T1000 (cell line): ENCODE measurements at regions not wholly inside any gene's neighbourhood (a gene's known extent, or its start where the extent isn't known, plus 50 kb on each side); places are given as distances from the start of the nearest gene placed in this dataset.
"Not testable (repeated sequence)": the region's sequence is repeated elsewhere in the genome, so short reads cannot be mapped to it uniquely, and the experiment has no call there.

Source experiments
- DNase-seq: peaks from one replicate; lab custom pipeline; 2025; ENCODE audit warnings: mixed read lengths; lab: John Stamatoyannopoulos, UW

GRCh38 chr1:79304131-79304530 is 297.6 kb upstream of the ADGRL4 start:
- no peak for DNase-seq

GRCh38 chr1:79303040-79303439 is 296.5 kb upstream of the ADGRL4 start:
- DNase-seq: no peak

- no peak for DNase-seq
Measured at GRCh38 chr1:79302380-79302930, 295.9 kb upstream of the ADGRL4 start.

- DNase-seq: no peak
Measured at GRCh38 chr1:79295967-79296366, 289.4 kb upstream of the ADGRL4 start.

GRCh38 chr1:79293611-79294010 is 287.1 kb upstream of the ADGRL4 start:
- no peak for DNase-seq

GRCh38 chr1:79290927-79291474 is 284.5 kb upstream of the ADGRL4 start:
- no peak for DNase-seq

- no peak for DNase-seq
Measured at GRCh38 chr1:79287982-79288381, 281.5 kb upstream of the ADGRL4 start.

- DNase-seq: no peak
Measured at GRCh38 chr1:79285667-79286066, 279.1 kb upstream of the ADGRL4 start.

- DNase-seq: no peak
Measured at GRCh38 chr1:79283451-79283850, 276.9 kb upstream of the ADGRL4 start.

- no peak for DNase-seq
Measured at GRCh38 chr1:79281442-79281841, 274.9 kb upstream of the ADGRL4 start.

- no peak for DNase-seq
Measured at GRCh38 chr1:79271759-79272158, 265.2 kb upstream of the ADGRL4 start.

- no peak for DNase-seq
Measured at GRCh38 chr1:79264975-79265818, 258.7 kb upstream of the ADGRL4 start.

GRCh38 chr1:79264285-79264684 is 257.8 kb upstream of the ADGRL4 start:
- no peak for DNase-seq

GRCh38 chr1:79262745-79263258 is 256.3 kb upstream of the ADGRL4 start:
- DNase-seq: no peak

GRCh38 chr1:79259390-79260336 is 253.1 kb upstream of the ADGRL4 start:
- DNase-seq: no peak

- no peak for DNase-seq
Measured at GRCh38 chr1:79255421-79255820, 248.9 kb upstream of the ADGRL4 start.

- DNase-seq: no peak
Measured at GRCh38 chr1:79252598-79252997, 246.1 kb upstream of the ADGRL4 start.

GRCh38 chr1:79239840-79240239 is 233.3 kb upstream of the ADGRL4 start:
- DNase-seq: no peak

GRCh38 chr1:79235301-79236002 is 228.9 kb upstream of the ADGRL4 start:
- DNase-seq: no peak

- no peak for DNase-seq
Measured at GRCh38 chr1:79232818-79233217, 226.3 kb upstream of the ADGRL4 start.

- DNase-seq: not testable (repeated sequence)
Measured at GRCh38 chr1:79230751-79231150, 224.2 kb upstream of the ADGRL4 start.
